HG03135 (cell line): ENCODE measurements at regions not wholly inside any gene's neighbourhood (a gene's known extent, or its start where the extent isn't known, plus 50 kb on each side); places are given as distances from the start of the nearest gene placed in this dataset.
"Not testable (repeated sequence)": the region's sequence is repeated elsewhere in the genome, so short reads cannot be mapped to it uniquely, and the experiment has no call there.

Source experiments
- ATAC-seq: cut with Tn5 transposase; IDR thresholded peaks from one replicate; pipeline ENCODE4 v1.9.1; 2021; ENCODE audit warnings: mild to moderate bottlenecking, moderate library complexity; ENCODE audit not compliant: unreplicated experiment

GRCh38 chr3:16707260-16707659, 102.0 kb upstream of the DAZL start:
- ATAC-seq = no peak

DNA sequence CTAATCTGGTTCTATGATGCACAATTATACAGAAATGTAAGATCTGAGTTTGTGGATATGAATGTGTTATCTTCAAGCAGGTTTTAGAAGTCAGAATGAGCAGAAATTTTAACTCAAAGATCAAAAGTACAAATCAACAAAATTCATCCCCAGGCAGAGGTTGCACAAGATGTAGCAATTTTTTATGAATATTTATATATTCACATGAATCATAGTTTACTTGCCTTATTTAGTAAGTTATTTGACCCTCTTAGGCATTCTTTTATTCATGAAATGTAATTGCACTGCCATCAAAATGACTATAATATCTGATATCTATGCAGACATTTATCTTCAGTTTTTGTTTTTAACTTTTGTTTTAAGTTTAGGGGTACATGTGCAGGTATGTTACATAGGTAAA, 103.1 kb upstream of the DAZL start:
- ATAC-seq = no peak

- ATAC-seq = not testable (repeated sequence)
These were observed 106.5 kb upstream of the DAZL start for GRCh38 chr3:16711691-16712090.

GRCh38 chr3:16715281-16715680, 110.1 kb upstream of the DAZL start:
- no peak for ATAC-seq

DNA sequence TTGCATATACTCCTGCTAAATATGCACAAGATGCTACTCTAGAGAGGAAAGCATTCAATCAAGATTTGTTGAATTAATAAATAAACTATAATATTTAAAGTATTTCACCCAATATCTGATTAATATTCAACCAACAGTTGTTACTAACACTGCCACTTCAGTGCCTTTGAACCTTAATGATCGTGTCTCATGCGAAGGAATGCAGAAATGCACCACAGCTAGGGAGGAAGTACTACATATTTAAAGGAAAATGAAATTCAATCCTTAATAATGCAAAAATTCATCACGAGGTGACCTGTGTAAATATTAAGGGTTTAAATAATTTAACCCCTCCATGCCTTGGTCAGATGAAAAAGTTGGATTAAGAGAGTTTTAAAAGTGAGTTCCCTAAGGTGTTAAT, 114.2 kb upstream of the DAZL start:
- no peak for ATAC-seq

GRCh38 chr3:16720367-16720940, 115.2 kb upstream of the DAZL start:
- no peak for ATAC-seq

DNA sequence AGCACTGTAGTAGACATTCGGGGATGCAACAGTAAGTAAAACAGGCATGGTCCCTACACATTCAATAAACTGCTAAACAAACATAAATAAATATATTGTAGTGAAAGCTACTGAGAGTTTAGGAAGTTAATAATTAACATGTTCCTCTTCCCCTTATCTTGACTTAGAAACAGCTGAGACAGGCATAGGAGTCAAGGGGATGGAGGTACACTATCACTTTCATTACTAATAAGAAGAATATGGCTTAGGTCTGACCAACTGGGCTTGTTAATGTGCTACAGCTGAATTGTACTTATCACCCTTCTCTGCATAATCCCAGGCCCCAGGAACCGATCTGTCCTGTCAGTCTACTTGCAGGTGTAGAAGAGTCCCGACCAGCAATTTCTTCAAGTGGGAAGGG, 116.3 kb upstream of the DAZL start:
- no peak for ATAC-seq

- no peak for ATAC-seq
These were observed 118.8 kb upstream of the DAZL start for GRCh38 chr3:16723978-16724377.

DNA sequence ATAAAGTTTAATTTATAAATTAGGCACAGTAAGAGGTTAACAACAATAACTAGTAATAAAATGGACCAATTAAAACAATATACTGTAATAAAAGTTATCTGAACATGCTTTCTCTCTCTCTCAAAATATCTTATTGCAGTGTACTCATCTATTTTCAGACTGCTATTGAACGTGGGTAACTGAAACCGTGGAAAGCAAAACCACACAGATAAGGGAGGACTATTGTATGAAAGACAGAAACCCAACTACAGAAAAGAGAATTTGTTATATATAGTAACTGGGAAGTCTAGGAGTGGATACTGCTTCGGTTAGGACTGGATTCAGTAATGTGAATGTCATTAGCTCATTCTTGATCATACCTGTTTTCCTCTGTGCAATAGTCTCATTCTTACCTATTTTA, 119.3 kb upstream of the DAZL start:
- no peak for ATAC-seq

GRCh38 chr3:16725972-16726371, 120.7 kb upstream of the DAZL start:
- no peak for ATAC-seq

DNA sequence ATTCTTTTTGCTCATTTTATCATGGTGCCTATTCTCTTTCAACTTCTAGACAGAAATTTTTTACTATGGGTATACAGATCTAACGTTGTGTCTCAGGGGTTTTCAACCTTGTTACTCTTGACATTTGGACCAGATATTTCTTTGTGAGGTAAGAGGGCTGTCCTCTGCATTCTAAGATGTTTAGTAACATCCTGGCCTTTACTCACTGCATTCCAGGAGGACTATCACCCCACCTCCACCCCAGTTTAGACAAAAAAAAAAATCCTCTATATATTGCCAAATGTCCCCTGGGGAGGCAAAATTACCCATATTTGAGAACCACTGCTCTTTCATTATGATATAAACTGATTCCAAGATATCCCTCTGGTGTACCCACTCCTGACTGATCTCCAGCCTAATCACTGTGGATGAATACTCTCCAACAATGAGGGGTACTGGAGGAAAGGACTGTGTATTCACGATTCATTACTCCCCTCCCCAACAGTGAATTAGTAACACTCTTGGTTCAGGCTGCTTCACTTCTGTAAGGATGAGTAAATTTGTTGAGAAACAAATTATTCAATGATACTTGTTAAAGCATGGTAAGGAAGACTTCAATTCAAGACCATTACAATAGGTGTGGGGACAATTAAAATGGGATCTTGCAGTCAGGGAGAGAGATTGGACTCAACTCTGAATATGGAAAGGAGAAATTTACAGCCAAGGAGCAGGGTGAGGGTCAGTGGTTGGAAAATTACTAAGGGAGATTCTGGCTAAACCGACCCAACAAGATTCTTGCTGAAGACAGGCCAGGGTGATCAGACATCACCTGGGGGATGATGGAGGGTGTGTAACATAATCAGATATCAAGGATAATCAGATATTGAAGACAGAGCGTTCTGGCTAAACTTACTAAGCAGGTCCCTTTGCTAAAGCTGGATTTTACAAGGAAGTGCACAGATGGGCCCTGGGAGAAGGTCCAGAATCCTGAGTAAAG, 123.8 kb upstream of the DAZL start:
- no peak for ATAC-seq

- ATAC-seq = no peak
These were observed 133.2 kb upstream of the DAZL start for GRCh38 chr3:16738451-16738850.

DNA sequence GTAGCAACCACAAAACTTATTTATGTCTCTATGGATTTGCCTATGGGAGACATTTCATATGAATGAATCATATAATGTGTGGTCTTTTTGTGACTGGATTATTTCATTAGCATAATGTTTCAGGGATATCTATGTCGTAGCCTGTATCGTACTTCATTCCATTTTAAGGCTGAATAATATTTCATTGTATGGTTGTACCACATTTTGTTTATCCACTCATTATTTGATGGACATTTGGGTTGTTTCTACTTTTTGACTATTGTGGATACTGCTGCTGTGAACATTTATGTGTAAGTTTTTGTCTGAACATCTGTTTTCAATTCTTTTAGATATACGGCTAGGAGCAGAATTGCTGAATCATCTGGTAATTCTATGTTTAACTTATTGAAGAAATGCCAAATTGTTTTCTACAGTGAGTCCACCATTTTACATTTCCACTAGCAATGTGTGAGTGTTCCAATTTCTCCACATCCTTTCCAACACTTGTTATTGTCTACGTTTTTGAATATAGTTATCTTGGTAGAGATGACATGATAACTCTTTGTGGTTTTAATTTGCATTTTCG, 134.4 kb upstream of the DAZL start:
- no peak for ATAC-seq

DNA sequence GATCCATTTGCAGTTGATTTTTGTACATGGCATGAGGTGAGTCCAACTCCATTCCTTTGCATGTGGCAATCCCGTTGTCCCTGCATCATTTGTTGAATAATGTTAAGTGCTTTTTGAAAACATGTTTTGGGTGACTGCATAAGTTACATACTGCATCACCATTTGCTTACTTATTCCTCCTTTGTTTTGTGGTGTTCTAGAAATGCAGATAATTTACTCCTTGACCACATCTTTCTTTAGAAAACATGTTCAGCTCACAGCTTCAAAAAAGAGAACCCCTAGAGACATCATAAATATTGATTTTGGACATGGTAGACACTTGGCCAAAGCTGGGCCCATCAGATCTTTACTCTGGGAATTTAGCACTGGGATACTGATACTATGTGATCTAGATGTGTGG, 135.3 kb upstream of the DAZL start:
- no peak for ATAC-seq

- no peak for ATAC-seq
These were observed 136.0 kb upstream of the DAZL start for GRCh38 chr3:16741103-16741758.

DNA sequence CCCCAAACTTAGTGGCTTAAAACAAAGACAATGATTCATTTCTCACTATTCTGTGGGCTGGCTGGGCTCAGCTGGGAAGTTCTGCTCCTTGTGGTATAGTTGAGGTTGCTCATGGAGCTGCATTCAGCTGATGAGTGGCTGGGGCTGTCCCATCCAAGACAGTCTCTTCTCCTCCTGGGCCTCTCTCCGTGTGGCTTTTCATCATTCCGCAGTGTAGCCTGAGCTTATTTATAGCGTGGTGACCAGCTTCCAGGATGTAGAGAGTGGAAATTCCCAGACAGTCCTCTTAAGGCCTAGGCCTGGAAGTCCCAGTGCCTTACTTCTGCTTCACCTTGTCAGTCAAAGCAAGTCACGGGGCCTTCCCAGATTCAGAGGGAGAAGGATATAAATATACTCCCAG, 136.7 kb upstream of the DAZL start:
- no peak for ATAC-seq

GRCh38 chr3:16743276-16743675, 138.1 kb upstream of the DAZL start:
- ATAC-seq = no peak

DNA sequence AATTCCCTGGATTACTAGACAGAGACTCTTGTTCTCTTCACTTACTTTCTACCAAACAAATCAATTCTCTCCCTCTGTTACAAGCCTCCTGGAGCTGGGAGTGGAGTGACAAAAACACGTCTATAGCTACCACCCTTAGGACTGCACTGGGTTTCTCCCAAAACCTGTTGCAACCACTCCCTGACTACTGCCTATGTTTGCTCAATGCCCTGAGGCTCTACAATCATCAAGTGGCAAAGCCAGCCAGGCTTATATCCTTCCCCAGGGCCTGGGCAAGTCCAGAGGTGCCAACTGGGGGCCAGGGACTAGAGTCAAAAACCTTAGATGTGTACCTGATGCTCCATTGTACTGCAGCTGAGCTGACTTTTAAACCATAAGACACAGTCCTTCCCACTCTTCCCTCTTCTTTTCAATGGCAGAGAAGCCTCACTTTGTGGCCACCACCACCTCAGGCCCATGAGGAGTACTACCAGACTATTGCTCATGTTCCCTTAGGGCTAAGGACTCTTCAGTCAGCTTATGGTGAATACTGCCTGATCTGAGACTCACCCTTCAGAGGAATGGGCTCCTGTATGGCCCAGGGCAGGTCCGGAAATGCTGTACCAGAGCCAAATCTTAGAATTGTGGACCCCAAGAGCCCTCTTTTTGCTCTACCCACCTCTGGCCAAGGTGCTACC, 125.4 kb upstream of the PLCL2 start:
- no peak for ATAC-seq

DNA sequence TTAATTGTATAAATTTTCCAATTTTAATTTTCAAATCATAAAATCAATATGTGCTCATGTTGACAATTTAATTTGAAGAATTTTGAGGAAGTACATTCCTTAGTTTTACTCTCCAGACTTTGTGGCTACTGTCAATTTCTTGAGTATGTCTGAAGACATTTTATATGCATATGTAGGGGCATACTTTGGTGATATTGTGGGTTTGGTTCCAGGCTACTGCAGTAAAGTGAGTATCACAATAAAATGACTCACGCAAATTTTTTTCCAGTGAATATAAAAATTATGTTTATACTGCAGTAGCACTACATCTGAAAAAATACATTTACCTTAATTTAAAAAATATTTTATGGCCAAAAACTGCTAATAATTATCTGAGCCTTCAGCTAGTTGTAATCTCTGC, 123.2 kb upstream of the PLCL2 start:
- ATAC-seq = no peak

- no peak for ATAC-seq
These were observed 119.1 kb upstream of the PLCL2 start for GRCh38 chr3:16765661-16766060.

DNA sequence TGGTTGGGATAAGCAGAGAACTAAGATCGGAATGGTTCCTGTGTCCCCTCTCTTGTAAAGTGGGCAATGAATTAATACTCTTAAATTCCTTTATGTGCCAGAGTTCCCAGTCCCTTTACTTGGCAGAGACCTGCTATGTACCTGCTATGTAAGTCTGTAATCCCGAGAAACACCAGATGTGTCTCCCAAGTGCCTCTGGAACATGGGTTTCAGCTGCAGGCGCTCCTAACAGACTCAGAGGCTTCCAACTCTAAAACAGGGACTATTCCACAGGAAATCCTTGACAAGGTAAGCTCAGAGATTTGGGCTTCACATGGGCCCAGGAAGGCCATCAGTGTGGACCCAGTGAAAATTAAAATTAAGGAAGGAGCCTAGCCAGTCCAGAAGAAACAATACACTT, 117.7 kb upstream of the PLCL2 start:
- ATAC-seq = no peak
